ENCODE measurements at regions not wholly inside any gene's neighbourhood (a gene's known extent, or its start where the extent isn't known, plus 50 kb on each side); places are given as distances from the start of the nearest gene placed in this dataset.

DNA sequence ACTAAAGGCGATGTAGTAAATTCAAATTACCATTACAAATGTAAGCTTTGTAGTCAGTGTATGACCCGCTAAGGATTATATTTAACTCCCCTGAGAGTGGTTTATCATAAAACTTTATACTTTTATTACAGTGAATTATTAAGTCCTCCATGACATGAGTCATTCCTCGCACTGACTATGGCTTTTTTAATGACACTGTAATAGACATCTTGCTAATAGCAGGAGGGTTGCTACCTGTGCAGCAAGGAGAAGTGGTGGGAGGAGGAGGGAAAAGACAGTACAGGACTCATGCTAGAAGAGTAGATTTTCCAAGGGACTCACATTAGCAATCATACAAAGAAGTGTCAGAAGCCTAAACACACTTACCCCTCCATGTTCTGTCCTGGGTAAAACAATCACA, 556.1 kb downstream of the BCL11A start:
- no peak for TF ChIP-seq EZH2 (IDR thresholded peaks at IDR 0.05; ENCODE audit: borderline replicate concordance, control insufficient read depth, low read depth, low read length)
- TF ChIP-seq, protein P1, sequence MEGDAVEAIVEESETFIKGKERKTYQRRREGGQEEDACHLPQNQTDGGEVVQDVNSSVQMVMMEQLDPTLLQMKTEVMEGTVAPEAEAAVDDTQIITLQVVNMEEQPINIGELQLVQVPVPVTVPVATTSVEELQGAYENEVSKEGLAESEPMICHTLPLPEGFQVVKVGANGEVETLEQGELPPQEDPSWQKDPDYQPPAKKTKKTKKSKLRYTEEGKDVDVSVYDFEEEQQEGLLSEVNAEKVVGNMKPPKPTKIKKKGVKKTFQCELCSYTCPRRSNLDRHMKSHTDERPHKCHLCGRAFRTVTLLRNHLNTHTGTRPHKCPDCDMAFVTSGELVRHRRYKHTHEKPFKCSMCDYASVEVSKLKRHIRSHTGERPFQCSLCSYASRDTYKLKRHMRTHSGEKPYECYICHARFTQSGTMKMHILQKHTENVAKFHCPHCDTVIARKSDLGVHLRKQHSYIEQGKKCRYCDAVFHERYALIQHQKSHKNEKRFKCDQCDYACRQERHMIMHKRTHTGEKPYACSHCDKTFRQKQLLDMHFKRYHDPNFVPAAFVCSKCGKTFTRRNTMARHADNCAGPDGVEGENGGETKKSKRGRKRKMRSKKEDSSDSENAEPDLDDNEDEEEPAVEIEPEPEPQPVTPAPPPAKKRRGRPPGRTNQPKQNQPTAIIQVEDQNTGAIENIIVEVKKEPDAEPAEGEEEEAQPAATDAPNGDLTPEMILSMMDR (IDR thresholded peaks at IDR 0.05 in 2 of 3, conservative IDR thresholded peaks at IDR 0.05 in 1 of 3; ENCODE audit: control insufficient read depth in 2 of 3, extremely low read depth in 1 of 3, insufficient read depth in 1 of 3, low read depth in 3 of 3, low read length in 3 of 3), result no peak
- TF ChIP-seq TAF1 (IDR thresholded peaks at IDR 0.05; ENCODE audit: borderline replicate concordance, low read depth, low read length), result no peak
- TF ChIP-seq FOS (IDR thresholded peaks at IDR 0.05; ENCODE audit: borderline replicate concordance, extremely low read depth, insufficient read length), result no peak
- no peak for TF ChIP-seq HDAC2 (IDR thresholded peaks at IDR 0.05)

Measured in GM12878 (cell line).